H1 (cell line): ENCODE measurements at regions not wholly inside any gene's neighbourhood (a gene's known extent, or its start where the extent isn't known, plus 50 kb on each side); places are given as distances from the start of the nearest gene placed in this dataset.
"Not testable (repeated sequence)": the region's sequence is repeated elsewhere in the genome, so short reads cannot be mapped to it uniquely, and the experiment has no call there.

Experiments
- CTCF ChIA-PET: fragments of 300-600 bp; sonication (Branson Sonifier 250); formaldehyde crosslinking; loops from one replicate; lab custom pipeline; 2021; ENCODE audit not compliant: partially characterized antibody; lab: Charles Lee
- POLR2A ChIA-PET: fragments of 300-600 bp; sonication (Branson Sonifier 250); formaldehyde crosslinking; loops from one replicate; lab custom pipeline; 2021; ENCODE audit warnings: inconsistent platforms; ENCODE audit not compliant: partially characterized antibody; lab: Charles Lee
- DNase-seq, 2 experiments: peaks; one replicate each; pipeline versions ENCODE4 v3.0.0 to v3.0.0-alpha.2; 2010 to 2022; ENCODE audit warnings: low spot score in 2 of 2, low read depth in 1 of 2, mixed read lengths in 1 of 2
- FAIRE-seq: peaks from 2 replicates; lab custom pipeline; 2011; peaks lifted over from hg19 to GRCh38; lab: Jason Lieb, UNC
- H2AFZ ChIP-seq: 2 replicates; pipeline ENCODE4 v1.8.1; 2012; ENCODE audit warnings: low read length, inconsistent platforms
- H2AK5ac ChIP-seq: 2 replicates; pipeline ENCODE4 v1.6.1; 2013; ENCODE audit warnings: low read depth, low read length
- H2BK120ac ChIP-seq: replicated peaks from 2 replicates; pipeline ENCODE3; 2013; ENCODE audit warnings: low read depth, low read length, inconsistent platforms
- H2BK12ac ChIP-seq: 2 replicates; pipeline ENCODE4 v1.6.1; 2013; ENCODE audit warnings: low read depth, low read length
- H2BK15ac ChIP-seq: 2 replicates; pipeline ENCODE4 v1.6.1; 2013; ENCODE audit warnings: low read length
- H2BK20ac ChIP-seq: 2 replicates; pipeline ENCODE4 v1.6.1; 2013; ENCODE audit warnings: low read length
- H2BK5ac ChIP-seq: 2 replicates; pipeline ENCODE4 v1.6.1; 2013; ENCODE audit warnings: low read depth, low read length
- H3K14ac ChIP-seq: 2 replicates; pipeline ENCODE4 v1.6.1; 2013; ENCODE audit warnings: inconsistent platforms; ENCODE audit not compliant: insufficient read length
- H3K18ac ChIP-seq: 2 replicates; pipeline ENCODE4 v1.6.1; 2013; ENCODE audit warnings: low read length; ENCODE audit errors: extremely low read depth
- H3K23ac ChIP-seq: 2 replicates; pipeline ENCODE4 v1.6.1; 2013; ENCODE audit warnings: inconsistent platforms; ENCODE audit not compliant: insufficient read length
- H3K23me2 ChIP-seq: 2 replicates; pipeline ENCODE4 v1.6.1; 2013; ENCODE audit warnings: low read depth, low read length
- H3K27ac ChIP-seq: 2 replicates; pipeline ENCODE4 v1.6.1; 2011; ENCODE audit warnings: low read depth, low read length, inconsistent platforms
- H3K27me3 ChIP-seq, 4 experiments: replicated peaks in 1 of 4; 1 replicate in 1 of 4; 2 replicates in 3 of 4; pipeline versions ENCODE4 v1.6.1 to v1.8.1; 2011 to 2013; ENCODE audit warnings: low read length in 3 of 4, mild to moderate bottlenecking in 3 of 4, inconsistent platforms in 2 of 4, mixed read lengths in 2 of 4, moderate library complexity in 1 of 4; ENCODE audit not compliant: control insufficient read depth in 3 of 4, insufficient read depth in 3 of 4; ENCODE audit errors: extremely low read depth in 1 of 4
- H3K36me3 ChIP-seq, 4 experiments: 2 replicates each; pipeline versions ENCODE4 v1.6.1 to v1.8.1; 2011 to 2013; ENCODE audit warnings: mild to moderate bottlenecking in 4 of 4, low read length in 3 of 4, moderate library complexity in 2 of 4, control low read depth in 1 of 4, inconsistent platforms in 1 of 4; ENCODE audit not compliant: insufficient read depth in 4 of 4, control insufficient read depth in 2 of 4
- H3K4ac ChIP-seq: replicated peaks from 2 replicates; pipeline ENCODE3; 2013; ENCODE audit warnings: low read length, low read depth, mixed read lengths, inconsistent platforms; ENCODE audit not compliant: insufficient read length
- H3K4me1 ChIP-seq, 4 experiments: replicated peaks in 1 of 4; 1 replicate in 1 of 4; 2 replicates in 3 of 4; pipeline versions ENCODE4 v1.6.1 to v1.8.1; 2011 to 2013; ENCODE audit warnings: low read length in 3 of 4, inconsistent platforms in 2 of 4, mixed read lengths in 1 of 4; ENCODE audit not compliant: insufficient read depth in 4 of 4, control insufficient read depth in 3 of 4
- H3K4me2 ChIP-seq, 2 experiments: 2 replicates each; pipeline versions ENCODE4 v1.6.1 to v1.8.1; 2011 to 2013; ENCODE audit warnings: low read depth in 2 of 2, low read length in 2 of 2, control low read depth in 1 of 2, inconsistent platforms in 1 of 2, mild to moderate bottlenecking in 1 of 2; ENCODE audit not compliant: insufficient read depth in 1 of 2
- H3K4me3 ChIP-seq, 4 experiments: fragments of 200-600, 300-600 bp in 1 of 4; sonication (generic), shearing (Covaris generic), sonication (Bioruptor Twin) in 1 of 4; 2 replicates each; pipeline versions ENCODE4 v1.5.1 to v1.8.1; 2011 to 2016; ENCODE audit warnings: low read length in 4 of 4, low read depth in 3 of 4, control low read depth in 2 of 4, inconsistent platforms in 2 of 4, mild to moderate bottlenecking in 2 of 4, mixed read lengths in 1 of 4, moderate library complexity in 1 of 4; ENCODE audit not compliant: insufficient read depth in 2 of 4; ENCODE audit errors: extremely low read depth in 1 of 4
- H3K56ac ChIP-seq: replicated peaks from 2 replicates; pipeline ENCODE3; 2013; ENCODE audit warnings: low read depth, mild to moderate bottlenecking, mixed read lengths, low read length, inconsistent platforms; ENCODE audit not compliant: insufficient read length
- H3K79me1 ChIP-seq: 2 replicates; pipeline ENCODE4 v1.6.1; 2013; ENCODE audit warnings: low read depth, low read length, control low read depth
- H3K79me2 ChIP-seq, 2 experiments: 2 replicates each; pipeline versions ENCODE4 v1.6.1 to v1.8.1; 2012 to 2013; ENCODE audit warnings: low read length in 2 of 2, mild to moderate bottlenecking in 2 of 2, inconsistent platforms in 1 of 2; ENCODE audit not compliant: insufficient read depth in 2 of 2, control insufficient read depth in 1 of 2
- H3K9ac ChIP-seq, 4 experiments: replicated peaks in 1 of 4; 1 replicate in 1 of 4; 2 replicates in 3 of 4; pipeline versions ENCODE4 v1.6.1 to v1.8.1; 2011 to 2013; ENCODE audit warnings: low read depth in 3 of 4, low read length in 3 of 4, control low read depth in 2 of 4, mild to moderate bottlenecking in 2 of 4, moderate library complexity in 2 of 4, inconsistent platforms in 1 of 4; ENCODE audit errors: extremely low read depth in 1 of 4
- H3K9me3 ChIP-seq, 2 experiments: 2 replicates each; pipeline versions ENCODE4 v1.6.1 to v1.8.1; 2012 to 2013; ENCODE audit warnings: mild to moderate bottlenecking in 2 of 2, moderate library complexity in 2 of 2, control low read depth in 1 of 2, inconsistent platforms in 1 of 2, low read depth in 1 of 2, low read length in 1 of 2, mixed read lengths in 1 of 2; ENCODE audit not compliant: insufficient read depth in 2 of 2
- H4K20me1 ChIP-seq, 2 experiments: replicated peaks in 1 of 2; 2 replicates each; pipeline versions ENCODE3 to v1.8.1; 2011 to 2013; ENCODE audit warnings: inconsistent platforms in 2 of 2, low read length in 2 of 2, mild to moderate bottlenecking in 1 of 2; ENCODE audit not compliant: insufficient read depth in 2 of 2, control insufficient read depth in 1 of 2
- H4K5ac ChIP-seq: 2 replicates; pipeline ENCODE4 v1.6.1; 2013; ENCODE audit warnings: low read length, low read depth, mixed read lengths, inconsistent platforms; ENCODE audit not compliant: insufficient read length
- H4K8ac ChIP-seq: 2 replicates; pipeline ENCODE4 v1.8.0; 2013; ENCODE audit warnings: mild to moderate bottlenecking, moderate library complexity, low read length, inconsistent platforms; ENCODE audit not compliant: insufficient read depth; ENCODE audit errors: extremely low read depth
- H4K91ac ChIP-seq: replicated peaks from 2 replicates; pipeline ENCODE3; 2013; ENCODE audit warnings: low read length, mixed read lengths, inconsistent platforms; ENCODE audit not compliant: insufficient read length
- WGBS, 2 experiments: shearing (Covaris generic) in 1 of 2; methylation state at CpG; one replicate each; pipeline versions ENCODE4 v1.1.6 to v1.1.7; 2013 to 2015; ENCODE audit warnings: low lambda C conversion rate in 2 of 2, mixed read lengths in 2 of 2, inconsistent platforms in 1 of 2, low coverage in 1 of 2, missing lambda C conversion rate in 1 of 2; ENCODE audit not compliant: insufficient replicate concordance in 2 of 2, insufficient coverage in 1 of 2, insufficient read length in 1 of 2; ENCODE audit errors: extremely low coverage in 1 of 2, missing lambda C conversion rate in 1 of 2; 5-methylcytosine and 5-hydroxymethylcytosine counted together

DNA sequence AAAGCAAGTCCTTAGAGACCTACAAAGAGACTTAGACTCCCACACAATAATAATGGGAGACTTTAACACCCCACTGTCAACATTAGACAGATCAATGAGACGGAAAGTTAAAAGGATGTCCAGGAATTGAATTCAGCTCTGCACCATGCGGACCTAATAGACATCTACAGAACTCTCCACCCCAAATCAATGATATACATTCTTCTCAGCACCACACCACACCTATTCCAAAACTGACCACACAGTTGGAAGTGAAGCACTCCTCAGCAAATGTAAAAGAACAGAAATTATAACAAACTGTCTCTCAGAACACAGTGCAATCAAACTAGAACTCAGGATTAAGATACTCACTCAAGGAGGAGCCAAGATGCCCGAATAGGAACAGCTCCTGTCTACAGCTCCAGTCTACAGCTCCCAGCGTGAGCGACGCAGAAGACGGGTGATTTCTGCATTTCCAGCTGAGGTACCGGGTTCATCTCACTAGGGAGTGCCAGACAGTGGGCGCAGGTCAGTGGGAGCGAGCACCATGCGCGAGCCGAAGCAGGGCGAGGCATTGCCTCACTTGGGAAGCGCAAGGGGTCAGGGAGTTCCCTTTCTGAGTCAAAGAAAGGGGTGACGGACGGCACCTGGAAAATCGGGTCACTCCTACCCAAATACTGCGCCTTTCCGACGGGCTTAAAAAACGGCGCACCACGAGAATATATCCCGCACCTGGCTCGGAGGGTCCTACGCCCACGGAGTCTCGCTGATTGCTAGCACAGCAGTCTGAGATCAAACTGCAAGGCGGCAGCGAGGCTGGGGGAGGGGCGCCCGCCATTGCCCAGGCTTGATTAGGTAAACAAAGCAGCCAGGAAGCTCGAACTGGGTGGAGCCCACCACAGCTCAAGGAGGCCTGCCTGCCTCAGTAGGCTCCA, 66.6 kb upstream of the ZNF30 start:
- not testable (repeated sequence) for H3K4me1 ChIP-seq, H4K20me1 ChIP-seq, H3K14ac ChIP-seq, H2BK20ac ChIP-seq, H3K23me2 ChIP-seq, H3K4ac ChIP-seq, H2BK5ac ChIP-seq, H2BK120ac ChIP-seq, H3K9me3 ChIP-seq, H3K18ac ChIP-seq, H3K79me1 ChIP-seq, H3K56ac ChIP-seq, H3K36me3 ChIP-seq, H2BK12ac ChIP-seq, H4K5ac ChIP-seq, H3K27me3 ChIP-seq, H2AFZ ChIP-seq, H2AK5ac ChIP-seq, H3K79me2 ChIP-seq, H2BK15ac ChIP-seq, H4K91ac ChIP-seq, H3K27ac ChIP-seq, FAIRE-seq, H3K23ac ChIP-seq
- peak in 1 of 2 experiments; percentile 61 for DNase-seq
- peak overlapping the region; percentile 51; the same call in 1 of the 2 replicates for H4K8ac ChIP-seq
- POLR2A ChIA-PET: interaction anchor here (0.7 to 1.7 kb wide), 2 partner anchors 9 to 27 kb away, joined by 3 to 4 read pairs; no protein-coding TSS in a partner anchor
- CTCF ChIA-PET: interaction anchor here (1.2 kb wide), 1 partner anchor 282 kb away, joined by 3 read pairs; no protein-coding TSS in a partner anchor
- peak overlapping the region in 3 of 4 experiments; percentile 46 to 79 (median 71); a peak in 6 of 7 replicates for H3K9ac ChIP-seq
- peak overlapping the region; percentile 33 to 68 (median 46) for H3K4me3 ChIP-seq
- H3K4me2 ChIP-seq: peak overlapping the region; percentile 60 to 63
- 5% methylated on average over 22 of the region's 34 CpGs; no CpG with 5 or more reads in 1 of the 2 experiments for WGBS, 2 experiments
